NCI-H1417 (cell line): ENCODE measurements at regions not wholly inside any gene's neighbourhood (a gene's known extent, or its start where the extent isn't known, plus 50 kb on each side); places are given as distances from the start of the nearest gene placed in this dataset.

Source experiments
- DNase-seq, 3 experiments: peaks; one replicate each; lab custom pipeline; 2025; lab: John Stamatoyannopoulos, UW

DNA sequence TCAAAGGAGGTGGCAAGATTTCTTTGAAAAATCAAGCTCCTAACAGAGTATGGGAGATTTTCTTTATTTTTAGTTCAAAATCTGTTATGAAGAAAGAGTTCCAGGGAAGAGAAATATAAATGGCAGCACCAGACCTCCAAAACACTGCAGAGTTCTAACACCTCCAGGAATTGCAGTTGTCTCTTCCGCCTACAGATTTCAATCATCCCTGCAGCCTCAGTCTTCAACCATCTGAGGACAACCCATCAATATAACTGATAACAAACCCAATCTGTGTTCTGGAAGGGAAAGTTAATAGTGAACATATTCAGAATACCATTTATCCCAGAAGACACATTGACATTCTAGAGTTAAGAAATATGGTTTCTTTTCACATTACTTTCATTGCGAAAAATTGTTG is 296.1 kb downstream of the ARAP2 start:
- no peak for DNase-seq

DNA sequence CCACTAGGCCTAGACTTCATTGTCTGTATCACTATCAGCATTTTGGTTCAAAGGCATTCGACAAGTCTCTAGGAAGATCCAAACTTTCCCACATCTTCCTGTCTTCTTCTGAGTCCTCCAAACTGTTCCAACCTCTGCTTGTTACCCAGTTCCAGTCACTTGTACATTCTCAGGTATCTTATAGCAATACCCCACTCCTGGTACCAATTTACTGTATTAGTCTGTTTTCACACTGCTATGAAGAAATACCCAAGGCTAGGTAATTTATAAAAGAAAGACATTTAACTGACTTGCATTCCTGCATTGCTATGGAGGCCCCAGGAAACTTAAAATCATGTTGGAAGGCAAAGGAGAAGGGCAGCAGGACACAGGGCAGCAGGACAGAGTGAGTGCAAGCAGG is 293.9 kb downstream of the ARAP2 start:
- no peak for DNase-seq

DNA sequence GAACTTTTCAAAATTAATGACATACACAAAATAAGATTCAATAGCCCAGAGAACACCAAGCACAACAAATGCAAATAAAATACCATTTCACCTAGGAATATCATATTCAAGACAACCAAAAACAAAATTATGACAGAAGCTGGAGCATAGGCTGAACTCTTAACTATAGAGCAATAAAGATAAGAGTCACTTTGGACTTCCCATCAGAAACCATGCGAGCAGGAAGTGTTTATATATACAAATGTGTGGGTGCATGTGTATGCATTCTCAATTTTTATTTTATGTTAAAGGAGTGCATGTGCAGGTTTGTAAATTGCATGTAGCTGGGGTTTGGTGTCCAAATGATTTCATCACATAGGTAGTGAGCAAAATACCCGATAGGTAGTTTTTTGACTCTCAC is 291.6 kb downstream of the ARAP2 start:
- no peak for DNase-seq

DNA sequence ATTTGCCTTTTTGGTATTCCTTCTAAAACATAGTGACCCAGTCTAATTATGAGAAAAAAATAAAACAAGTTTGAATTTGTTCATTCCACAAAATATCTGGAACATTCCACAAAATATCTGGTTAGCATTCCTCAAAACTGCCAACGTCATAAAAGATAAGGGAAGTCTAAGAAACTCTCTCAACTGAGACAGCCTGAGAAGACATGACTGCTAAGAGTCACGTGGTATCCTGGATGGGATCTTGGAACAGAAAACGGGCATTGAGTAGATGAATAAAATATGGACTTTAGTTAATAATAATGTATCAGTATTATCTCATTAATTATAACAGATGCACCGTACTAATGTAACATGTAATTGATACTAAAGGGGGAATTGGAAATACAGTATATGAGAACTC is 280.9 kb downstream of the ARAP2 start:
- no peak for DNase-seq

DNA sequence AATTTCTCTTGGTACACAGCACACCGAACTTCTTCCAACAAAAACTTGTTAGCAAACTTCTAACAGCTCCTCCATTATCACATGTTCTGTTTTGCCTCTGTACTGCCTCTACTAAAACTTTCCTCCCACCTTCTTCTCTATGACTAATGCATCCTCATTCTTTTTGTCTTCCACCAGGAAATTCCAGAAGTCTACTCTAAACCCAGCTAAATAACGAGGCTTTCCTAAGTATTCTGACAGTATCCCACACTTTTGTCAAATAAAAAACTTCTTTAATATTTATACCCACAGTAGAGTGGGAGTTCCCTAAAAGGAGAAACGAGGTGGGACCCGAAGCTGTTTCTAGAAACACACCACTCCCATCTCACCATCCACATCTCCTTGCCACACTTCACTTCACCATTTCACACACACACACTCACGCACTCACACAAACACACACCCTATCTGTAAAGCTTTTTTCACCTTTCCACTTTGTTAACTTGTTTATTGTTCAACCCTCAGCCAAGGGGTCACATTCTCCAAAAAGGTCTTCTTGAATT is 280.3 kb downstream of the ARAP2 start:
- no peak for DNase-seq

DNA sequence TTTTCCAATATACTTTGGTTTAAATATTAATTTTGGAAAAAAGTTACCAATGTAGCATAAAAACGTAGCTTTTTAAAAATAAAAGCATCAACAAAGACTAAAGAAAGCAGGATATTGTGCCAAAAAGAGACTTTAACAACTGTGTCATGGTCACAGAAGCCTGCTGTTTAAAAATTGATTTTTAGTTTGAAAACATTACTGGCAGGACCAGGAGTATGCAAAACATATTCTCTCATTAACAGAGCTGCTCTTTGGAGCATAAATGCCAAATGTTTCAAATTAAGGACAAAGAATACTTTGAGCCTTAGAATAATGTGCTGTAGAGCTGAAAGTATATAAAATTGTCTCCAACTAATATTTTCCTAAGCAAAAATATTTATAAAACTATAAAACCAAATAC is 279.0 kb downstream of the ARAP2 start:
- DNase-seq, result no peak

DNA sequence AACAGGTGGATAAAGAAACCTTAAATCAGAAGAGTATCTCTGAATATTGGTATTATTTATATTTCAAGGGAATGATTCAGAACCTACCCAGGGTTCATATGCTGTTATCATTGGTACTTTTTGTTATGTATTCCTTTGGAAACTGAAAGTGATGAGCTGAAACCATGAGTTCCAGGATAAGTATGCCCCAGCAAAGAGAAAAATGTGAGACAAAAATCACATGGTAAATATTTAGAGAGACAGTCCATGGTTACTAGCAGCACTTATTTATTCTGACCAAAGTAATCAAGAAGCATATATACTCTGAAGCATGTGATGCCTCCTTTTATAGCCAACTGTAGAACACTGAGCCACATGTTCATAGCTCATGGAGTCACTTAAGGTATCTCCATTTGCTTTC is 277.7 kb downstream of the ARAP2 start:
- no peak for DNase-seq

DNA sequence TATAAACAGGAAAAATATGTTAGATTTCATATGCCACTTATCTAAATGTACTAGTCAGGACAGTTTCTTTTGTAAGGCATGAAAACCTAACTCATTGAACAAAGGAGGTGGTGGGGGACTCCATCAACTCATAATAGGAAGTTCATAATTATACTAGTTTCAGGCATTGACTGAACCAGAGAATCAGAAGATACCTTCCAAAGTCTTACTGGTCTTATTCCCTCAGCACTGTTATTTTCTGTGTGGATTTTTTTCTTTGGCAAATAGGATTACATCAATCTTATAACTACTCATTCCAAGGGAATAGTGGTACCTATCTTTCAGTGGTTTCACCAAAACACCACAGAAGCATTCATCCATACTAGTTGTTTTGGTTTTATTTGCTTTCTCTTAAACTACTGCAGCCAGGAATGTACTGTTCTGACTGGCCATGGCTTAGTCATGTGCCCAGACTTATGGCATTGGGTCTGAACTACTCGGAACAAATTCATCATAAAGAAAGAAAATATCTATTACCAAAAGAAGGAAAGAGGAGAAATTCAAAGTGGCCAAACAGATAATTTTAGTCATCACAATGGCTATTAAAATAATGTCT is 273.9 kb downstream of the ARAP2 start:
- no peak for DNase-seq

DNA sequence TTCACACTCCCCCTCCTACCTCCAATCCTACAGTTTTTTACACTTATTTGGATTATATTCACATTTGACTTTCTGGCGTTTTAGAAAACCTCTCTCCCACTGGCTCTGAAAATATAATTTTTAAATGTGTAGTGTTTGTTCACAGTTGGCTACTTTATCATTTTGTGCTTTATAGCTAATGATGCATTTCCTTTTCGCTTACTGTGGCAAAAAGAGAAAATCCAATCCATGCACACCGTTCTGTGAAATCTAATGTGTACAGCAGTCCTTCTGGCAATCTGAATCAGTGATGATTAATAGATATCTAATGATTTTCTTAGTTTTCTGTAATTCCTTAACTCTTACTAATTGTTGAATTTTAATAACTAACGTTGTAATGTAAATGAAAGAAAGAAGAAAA is 271.5 kb downstream of the ARAP2 start:
- DNase-seq, result no peak

DNA sequence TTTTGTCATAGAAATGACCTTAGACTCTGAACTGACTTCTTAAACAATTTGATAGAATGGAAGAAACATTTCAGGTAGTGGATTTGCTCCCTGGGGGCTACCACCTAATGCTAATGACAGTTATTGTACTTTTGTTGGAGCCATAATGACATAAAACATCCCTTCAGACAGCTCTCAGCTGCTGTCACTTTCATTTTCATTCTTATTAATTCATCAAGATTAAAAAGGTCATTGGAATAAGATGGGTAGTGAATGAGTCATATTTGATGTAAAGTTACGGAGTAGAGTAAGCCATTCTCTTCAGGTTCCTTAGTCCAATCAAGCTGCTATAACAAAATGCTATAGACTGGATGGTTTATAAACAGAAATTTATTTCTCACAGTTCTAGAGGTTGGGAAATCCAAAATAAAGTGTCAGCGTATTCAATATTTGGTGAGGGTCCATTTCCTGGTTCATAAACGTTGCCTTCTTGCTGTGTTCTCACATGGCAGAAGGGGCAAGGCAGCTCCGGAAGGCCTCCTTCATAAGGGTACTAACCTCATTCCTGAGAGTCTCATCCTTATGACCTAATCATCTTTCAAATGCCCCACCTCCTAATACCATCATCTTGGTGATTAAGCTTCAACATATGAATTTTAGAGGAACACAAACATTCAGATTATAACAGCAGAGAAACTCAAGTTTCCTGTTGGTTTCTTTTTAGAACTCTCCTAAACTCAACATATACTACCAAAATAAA is 268.5 kb downstream of the ARAP2 start:
- peak in 1 of 3 experiments; percentile 3 for DNase-seq

DNA sequence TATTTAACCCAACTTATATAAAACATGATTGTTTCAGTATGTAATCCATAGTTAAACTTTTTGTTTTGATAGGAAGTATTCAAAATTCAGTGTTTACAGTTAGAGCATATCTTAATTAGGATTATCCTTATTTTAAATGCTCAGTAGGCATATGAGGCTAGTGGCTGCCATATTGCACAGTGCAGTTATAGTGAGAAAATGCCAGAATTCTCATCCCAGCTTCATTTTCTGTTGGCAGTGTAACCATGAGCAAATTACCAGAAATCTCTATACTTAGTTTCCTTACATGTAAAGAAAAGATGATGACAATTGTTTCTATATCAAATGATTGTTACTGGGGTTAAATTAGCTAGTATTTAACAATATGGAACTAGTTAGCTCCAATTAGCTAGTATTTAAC is 265.8 kb downstream of the ARAP2 start:
- DNase-seq, result no peak

DNA sequence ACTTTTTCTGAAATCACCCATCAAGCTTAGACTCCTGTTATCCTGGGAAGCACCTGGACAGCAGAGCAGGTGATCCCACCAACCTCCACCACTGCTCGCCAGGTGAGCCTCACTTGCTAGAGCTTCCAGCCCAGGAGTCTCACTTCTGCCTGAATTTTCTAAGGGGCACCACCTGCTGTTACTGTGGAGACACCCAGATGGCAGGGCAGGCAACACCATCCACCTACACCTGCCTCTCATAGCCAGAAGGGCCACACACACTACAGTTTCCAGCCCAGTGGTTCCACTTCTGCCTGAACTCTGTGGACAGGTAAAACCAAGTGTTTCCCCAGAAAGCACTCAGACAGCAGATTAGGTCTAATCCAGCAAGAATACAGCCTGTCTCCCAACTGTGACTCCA is 262.0 kb downstream of the ARAP2 start:
- no peak for DNase-seq

DNA sequence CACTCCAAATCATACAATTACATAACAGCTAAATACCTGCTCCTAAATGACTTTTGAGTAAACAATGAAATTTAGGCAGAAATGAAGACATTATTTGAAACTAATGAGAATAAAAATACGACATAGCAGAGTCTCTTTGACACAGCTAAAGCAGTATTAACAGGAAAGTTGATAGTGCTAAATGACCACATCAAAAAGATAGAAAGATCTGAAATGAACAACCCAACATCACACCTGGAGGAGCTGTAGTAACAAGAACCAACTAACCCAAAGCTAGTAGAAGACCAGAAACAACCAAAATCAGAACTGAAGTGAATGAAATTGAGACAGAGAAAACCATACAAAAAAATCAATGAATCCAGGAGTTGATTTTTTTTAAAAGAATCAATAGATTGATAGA is 257.8 kb downstream of the ARAP2 start:
- no peak for DNase-seq

DNA sequence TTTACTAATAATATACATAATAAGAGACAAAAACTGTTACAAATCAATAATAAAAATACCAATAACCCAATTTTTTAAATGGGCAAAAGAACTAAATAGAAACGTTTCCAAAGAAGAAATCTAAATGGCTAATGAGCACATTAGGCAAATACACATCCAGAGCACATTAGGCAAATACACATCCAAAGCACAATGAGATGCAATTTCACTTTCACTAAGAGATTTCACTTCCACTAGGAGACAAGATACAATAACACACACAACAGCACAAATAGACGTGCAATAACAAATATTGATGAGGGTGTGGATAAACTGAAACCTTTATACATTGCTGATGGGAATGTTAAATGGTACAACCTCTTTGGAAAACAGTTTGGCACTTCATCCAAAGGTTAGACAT is 250.7 kb downstream of the ARAP2 start:
- DNase-seq, result no peak

DNA sequence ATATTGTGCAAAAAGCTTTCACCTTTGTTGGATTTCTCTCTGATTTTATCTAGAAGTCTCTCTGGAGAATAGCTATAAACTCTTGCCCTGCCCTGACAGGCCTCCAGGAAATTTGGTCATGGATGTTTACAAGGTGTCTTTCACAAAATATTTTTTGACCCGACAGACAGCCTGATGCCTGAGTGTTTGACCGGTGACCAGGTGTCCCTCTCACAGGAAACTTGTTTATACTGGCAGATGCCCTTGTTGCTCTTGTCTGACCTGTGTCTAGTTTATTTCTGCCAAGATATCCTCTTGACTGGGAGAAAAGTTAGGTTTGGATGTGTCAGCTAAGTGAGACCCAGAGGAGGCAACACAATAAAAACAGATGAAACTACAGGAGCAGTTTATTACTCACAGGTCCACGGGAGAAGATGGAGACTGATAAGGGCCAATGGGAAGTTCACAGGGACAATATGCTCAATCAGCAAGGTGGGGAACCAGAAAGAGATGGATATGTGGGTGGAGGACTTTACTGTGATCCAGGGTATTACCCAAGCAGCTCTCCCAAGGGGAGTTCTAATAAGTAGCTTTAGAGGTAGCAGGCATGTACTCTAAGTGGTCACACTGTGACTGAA is 243.3 kb downstream of the ARAP2 start:
- no peak for DNase-seq

DNA sequence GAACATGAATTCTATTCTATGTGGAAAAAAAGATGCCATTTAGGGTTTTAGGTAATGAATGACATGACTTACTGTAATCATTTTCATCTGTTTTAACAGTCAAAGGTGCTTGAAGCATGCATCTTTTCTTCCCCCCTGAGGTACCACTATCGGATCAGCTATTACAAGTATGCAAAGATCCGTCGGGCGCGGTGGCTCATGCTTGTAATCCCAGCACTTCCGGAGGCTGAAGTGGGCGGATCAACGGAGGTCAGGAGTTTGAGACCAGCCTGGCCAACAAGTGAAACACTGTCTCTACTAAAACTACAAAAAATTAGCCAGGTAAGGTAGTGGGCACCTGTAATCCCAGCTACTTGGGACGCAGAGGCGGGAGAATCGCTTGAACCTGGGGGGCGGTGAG is 241.3 kb downstream of the ARAP2 start:
- no peak for DNase-seq

DNA sequence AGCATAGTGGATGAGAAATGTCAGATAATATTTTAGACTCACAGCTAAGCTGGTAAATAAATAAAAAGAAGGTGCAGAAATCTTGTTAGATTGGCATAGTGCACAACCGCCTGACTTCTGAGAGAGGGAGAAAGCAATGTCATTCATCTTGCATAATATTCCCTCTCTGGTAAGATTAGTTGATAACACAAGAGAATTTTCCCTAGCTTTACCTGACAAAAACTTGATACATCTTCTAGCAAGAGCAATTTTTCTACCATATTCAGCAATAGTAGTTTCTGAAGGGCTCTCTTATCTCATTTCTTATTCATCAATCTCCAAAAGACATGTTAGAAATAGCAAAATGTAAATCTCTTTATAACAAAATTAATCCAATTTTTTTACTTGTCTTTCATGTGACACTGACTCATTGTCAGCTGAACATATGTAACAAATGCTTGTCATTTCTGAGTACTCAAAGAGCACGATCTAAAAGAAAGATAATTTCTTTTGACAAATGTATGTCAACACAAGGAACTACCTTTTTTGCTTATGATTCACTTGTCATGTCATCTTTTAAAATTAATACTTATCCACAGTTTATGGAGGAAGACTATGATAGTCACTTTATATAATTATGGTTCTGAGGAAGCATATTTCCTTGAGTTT is 240.0 kb downstream of the ARAP2 start:
- no peak for DNase-seq

DNA sequence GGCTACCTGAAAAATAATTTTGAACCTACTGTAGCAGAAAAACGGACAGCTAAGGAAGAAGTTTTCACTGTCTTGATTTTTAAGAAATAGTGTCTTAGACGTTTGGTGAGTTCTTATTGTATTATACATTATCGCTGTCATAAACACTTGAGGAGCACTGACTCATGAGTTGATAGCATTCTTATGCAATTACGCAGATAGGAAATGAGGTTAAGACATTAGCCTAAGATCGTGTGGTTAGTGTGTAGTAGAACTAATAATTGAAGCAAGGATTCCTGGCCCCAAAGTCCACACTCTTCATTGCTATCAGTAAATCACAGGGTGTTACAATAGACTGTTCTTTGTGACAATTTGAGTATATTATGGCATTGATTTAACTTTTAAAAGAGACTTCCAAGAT is 238.1 kb downstream of the ARAP2 start:
- no peak for DNase-seq

DNA sequence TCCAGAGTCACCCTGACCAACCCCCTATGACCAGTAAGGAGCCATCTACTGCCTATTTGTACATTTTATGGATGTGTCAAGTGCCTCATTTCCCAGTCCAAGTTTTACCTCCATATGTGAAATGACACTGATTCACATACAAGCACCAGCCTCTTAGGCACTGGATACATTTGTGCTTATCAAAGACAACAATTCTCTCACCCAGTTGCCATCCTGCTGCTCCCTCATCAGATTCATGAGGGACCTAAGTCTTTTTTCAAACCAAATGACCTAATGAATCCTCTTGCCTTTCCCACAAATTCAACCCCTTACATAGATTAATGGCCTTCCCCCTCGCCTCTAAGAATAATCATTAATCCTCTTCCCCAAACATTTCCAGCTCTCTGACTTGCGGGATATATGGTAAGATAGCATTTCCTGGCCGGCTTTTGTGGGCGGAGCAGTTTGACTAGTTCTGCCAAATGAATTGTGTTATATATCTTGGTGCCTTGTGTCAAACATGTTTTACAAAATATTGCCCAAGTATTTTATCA is 233.9 kb downstream of the ARAP2 start:
- DNase-seq, result no peak

DNA sequence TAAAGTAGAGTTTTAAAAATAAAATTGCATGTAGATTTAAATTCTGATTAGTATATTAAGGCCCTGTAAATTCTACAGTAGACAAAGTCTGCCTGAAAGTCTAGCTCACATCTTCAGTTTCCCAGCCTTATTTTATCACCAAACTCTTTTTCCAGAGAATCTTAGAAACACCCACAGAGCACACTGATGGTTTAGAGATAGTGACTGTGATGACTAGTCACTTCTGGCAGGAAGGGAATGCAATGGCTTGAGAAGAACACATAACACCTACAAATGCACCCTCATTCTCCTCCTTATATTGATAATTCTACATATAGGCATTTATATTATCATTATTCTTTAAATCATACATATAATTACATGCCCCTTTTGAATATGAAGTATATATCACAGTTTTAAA is 232.9 kb downstream of the ARAP2 start:
- no peak for DNase-seq

DNA sequence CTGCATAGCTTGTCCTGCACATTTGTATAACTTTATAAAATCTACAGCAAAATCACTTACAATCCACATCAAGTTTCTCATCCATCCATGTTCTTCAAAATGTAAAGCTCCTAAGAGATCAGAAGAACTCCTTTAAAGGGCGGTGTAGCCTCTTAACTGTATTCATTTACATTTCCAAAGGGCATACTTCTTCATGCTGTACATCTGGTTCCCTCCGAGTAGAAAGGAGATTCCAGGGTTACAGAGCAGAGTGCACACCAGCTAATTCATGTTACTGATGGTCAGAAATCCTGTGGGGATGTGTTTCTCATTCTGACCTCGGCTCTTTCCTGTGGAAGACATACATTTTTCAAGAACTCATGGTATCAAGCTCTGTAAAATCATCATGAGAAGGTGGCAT is 231.8 kb downstream of the ARAP2 start:
- DNase-seq, result no peak

DNA sequence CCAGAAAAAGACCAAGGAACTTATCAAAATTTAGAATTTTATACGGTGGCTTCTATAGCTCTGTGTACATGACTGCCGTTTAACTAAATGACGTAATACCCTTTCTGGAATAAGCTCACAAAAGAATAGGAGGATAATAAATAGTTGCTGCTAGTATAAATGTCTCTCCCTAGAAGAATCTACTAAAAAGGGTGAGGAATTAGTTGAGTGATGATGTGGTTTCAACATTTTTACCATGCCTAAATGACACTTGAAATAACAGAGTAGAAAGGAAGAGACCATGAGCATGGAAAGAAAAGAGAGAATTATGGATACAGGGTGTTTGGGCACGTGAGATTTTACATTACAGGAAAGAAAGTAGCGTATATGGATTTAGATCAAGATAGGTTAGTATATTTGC is 231.1 kb downstream of the ARAP2 start:
- no peak for DNase-seq
